ENCODE measurements at regions not wholly inside any gene's neighbourhood (a gene's known extent, or its start where the extent isn't known, plus 50 kb on each side); places are given as distances from the start of the nearest gene placed in this dataset.

- 76 to 79% methylated on average over 2 of the region's 2 CpGs for WGBS, 2 donors
- Histone ChIP-seq H3K36me3 (no peaks in the 10 kb centered on the region), H3K4me1 (no peaks in the 10 kb centered on the region), H3K4me3 (no peak overlapping the region), H3K27ac (no peak overlapping the region), H3K9me3 (peaks cover 0 to 3% (median 0%) of the 10 kb centered on the region in 4 donors), H3K27me3 (no peaks in the 10 kb centered on the region)
- no peak for TF ChIP-seq POLR2A (IDR thresholded peaks at IDR 0.05)
- no peak for TF ChIP-seq EP300 (IDR thresholded peaks at IDR 0.05)
- DNase-seq (ENCODE audit: low spot score in 2 of 2): no peak
Observed at GRCh38 chr9:106655966-106656365, 207.0 kb upstream of the ZNF462 start.

DNA sequence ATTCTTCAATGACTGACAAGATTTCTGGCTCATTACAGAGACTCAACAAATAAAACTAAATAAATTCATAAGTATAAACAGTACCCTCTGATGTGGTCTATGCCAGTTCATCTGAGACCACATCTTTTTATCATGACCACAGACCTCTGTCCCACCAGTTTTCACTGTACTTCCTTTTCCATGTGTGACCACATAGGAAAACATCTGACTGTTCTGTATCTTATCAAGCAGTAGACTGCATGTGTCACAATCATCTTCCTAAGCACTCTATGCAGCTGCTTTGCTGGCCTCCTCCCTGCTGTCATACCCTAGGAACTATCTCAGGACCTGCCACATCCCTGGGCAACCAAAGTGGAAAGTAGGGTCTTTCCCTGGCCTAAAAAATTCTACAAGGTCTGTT, 205.0 kb upstream of the ZNF462 start:
- TF ChIP-seq, protein P1, sequence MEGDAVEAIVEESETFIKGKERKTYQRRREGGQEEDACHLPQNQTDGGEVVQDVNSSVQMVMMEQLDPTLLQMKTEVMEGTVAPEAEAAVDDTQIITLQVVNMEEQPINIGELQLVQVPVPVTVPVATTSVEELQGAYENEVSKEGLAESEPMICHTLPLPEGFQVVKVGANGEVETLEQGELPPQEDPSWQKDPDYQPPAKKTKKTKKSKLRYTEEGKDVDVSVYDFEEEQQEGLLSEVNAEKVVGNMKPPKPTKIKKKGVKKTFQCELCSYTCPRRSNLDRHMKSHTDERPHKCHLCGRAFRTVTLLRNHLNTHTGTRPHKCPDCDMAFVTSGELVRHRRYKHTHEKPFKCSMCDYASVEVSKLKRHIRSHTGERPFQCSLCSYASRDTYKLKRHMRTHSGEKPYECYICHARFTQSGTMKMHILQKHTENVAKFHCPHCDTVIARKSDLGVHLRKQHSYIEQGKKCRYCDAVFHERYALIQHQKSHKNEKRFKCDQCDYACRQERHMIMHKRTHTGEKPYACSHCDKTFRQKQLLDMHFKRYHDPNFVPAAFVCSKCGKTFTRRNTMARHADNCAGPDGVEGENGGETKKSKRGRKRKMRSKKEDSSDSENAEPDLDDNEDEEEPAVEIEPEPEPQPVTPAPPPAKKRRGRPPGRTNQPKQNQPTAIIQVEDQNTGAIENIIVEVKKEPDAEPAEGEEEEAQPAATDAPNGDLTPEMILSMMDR (IDR thresholded peaks at IDR 0.05): no peak
- no peak for TF ChIP-seq POLR2A (IDR thresholded peaks at IDR 0.05)
- TF ChIP-seq EP300 (IDR thresholded peaks at IDR 0.05): no peak
- H3K4me1 ChIP-seq: no peaks in the 10 kb centered on the region

DNA sequence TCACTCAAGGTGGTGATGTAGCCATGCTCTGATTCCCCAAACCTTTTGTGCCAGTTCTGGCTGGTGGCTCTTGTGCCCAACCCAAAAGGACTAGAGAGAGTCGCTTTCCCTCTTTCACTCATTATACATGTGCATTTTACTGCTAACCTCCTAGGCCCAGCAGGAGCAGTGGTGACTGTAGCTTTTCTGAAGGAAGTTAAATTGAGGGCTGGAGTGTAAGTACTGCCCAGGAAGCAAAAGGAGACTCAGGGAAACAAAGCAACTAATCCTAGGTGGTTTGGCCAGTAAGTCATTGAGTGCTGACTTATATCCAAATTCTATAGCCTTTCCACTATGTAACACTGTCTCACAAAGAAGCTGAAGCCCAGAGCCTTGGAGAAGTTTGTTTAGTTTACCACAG, 194.4 kb upstream of the ZNF462 start:
- TF ChIP-seq EP300 (IDR thresholded peaks at IDR 0.05): no peak
- TF ChIP-seq POLR2A (IDR thresholded peaks at IDR 0.05): no peak
- TF ChIP-seq, protein P1 (IDR thresholded peaks at IDR 0.05): no peak
- 90 to 95% methylated on average over 1 of the region's 1 CpG for WGBS, 2 donors

More for the DNA sequence above, 205.0 kb upstream of the ZNF462 start:
- H3K4me3 ChIP-seq: no peak overlapping the region
- DNase-seq (ENCODE audit: low spot score in 2 of 2): no peak
- no peak overlapping the region for H3K27ac ChIP-seq
- H3K36me3 ChIP-seq: no peaks in the 10 kb centered on the region
- no peaks in the 10 kb centered on the region for H3K27me3 ChIP-seq
- peaks cover 0 to 3% (median 0%) of the 10 kb centered on the region in 4 donors for H3K9me3 ChIP-seq

DNA sequence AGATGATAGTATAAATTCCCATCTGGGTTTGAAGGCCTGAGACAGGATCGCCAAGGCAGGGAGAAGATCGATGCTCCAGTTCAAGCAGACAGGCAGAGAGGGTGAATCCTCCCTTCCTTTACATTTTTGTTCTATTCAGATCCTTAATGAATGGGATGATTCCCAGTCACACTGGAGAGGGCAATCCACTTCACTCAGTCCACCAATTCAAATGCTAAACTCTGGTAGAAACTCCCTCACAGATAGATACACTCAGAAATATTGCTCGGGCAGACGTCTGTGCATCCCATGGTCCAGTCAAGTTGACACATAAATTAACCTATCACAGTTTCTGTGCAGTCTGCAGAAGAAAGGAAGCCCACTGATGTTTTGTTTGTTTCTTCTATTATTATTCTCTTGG, 193.1 kb upstream of the ZNF462 start:
- 93 to 95% methylated on average over 4 of the region's 4 CpGs for WGBS, 2 donors
- no peak overlapping the region for H3K27ac ChIP-seq
- H3K4me3 ChIP-seq: no peak overlapping the region

More for the DNA sequence above, 194.4 kb upstream of the ZNF462 start:
- Histone ChIP-seq H3K36me3 (no peaks in the 10 kb centered on the region), H3K4me1 (no peaks in the 10 kb centered on the region), H3K27me3 (no peaks in the 10 kb centered on the region), H3K9me3 (no peaks in the 10 kb centered on the region), H3K27ac (no peak overlapping the region), H3K4me3 (no peak overlapping the region)
- DNase-seq (ENCODE audit: low spot score in 2 of 2): no peak

DNA sequence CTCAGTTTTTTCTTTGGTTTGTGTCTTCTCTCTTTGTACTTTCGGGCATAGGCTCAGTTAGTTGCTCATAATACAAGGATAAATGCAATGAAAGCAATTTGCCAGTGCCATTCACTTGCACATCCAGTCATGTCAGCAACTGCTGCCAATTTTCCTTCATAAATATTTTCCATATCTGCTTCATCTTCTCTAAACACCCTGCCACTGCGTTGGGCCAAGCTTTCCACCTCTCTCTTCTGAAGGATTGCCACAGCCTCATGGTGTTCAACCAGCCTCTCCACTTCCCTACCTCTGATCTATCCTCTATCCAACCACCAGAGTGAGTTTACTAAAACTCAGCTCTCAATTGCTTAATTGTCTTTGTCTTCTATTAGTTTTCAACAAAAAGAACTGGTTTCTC, 192.5 kb upstream of the ZNF462 start:
- H3K36me3 ChIP-seq: no peaks in the 10 kb centered on the region
- H3K9me3 ChIP-seq: no peaks in the 10 kb centered on the region
- H3K4me1 ChIP-seq: no peaks in the 10 kb centered on the region
- H3K4me3 ChIP-seq: no peak overlapping the region
- no peak for DNase-seq (ENCODE audit: low spot score in 2 of 2)
- H3K27me3 ChIP-seq: no peaks in the 10 kb centered on the region
- 86 to 88% methylated on average over 2 of the region's 2 CpGs for WGBS, 2 donors
- H3K27ac ChIP-seq: no peak overlapping the region
- TF ChIP-seq EP300 (IDR thresholded peaks at IDR 0.05) (no peak), POLR2A (IDR thresholded peaks at IDR 0.05) (no peak)
- TF ChIP-seq, protein P1 (IDR thresholded peaks at IDR 0.05): no peak

More for the DNA sequence above, 193.1 kb upstream of the ZNF462 start:
- H3K9me3 ChIP-seq: no peaks in the 10 kb centered on the region
- H3K27me3 ChIP-seq: no peaks in the 10 kb centered on the region
- no peaks in the 10 kb centered on the region for H3K36me3 ChIP-seq
- H3K4me1 ChIP-seq: no peaks in the 10 kb centered on the region
- TF ChIP-seq, protein P1 (IDR thresholded peaks at IDR 0.05): no peak
- no peak for TF ChIP-seq EP300 (IDR thresholded peaks at IDR 0.05)
- TF ChIP-seq POLR2A (IDR thresholded peaks at IDR 0.05): no peak
- no peak for DNase-seq (ENCODE audit: low spot score in 2 of 2)

DNA sequence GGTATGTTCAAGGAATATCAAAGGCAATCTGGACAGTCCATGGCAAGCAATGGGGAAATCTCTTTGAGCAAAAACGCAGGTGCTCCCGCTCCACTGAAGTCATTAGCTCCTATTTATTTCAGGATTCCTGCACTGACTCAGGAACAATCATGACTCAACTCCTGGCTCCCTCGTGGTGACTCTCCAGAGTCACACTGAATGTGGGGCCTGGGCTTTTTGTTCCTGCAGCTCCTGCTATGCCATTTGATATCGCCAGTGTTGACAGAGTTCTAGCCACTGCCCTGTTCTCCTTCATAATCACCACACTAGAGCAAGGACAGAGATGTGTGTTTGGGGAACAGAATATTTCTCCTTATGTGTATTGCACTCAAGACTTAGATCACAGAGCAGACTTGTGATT, 187.2 kb upstream of the ZNF462 start:
- TF ChIP-seq, protein P1 (IDR thresholded peaks at IDR 0.05): no peak
- TF ChIP-seq POLR2A (IDR thresholded peaks at IDR 0.05): no peak
- no peak for TF ChIP-seq EP300 (IDR thresholded peaks at IDR 0.05)
- DNase-seq (ENCODE audit: low spot score in 2 of 2): no peak
- Histone ChIP-seq H3K4me3 (no peak overlapping the region), H3K9me3 (no peaks in the 10 kb centered on the region), H3K4me1 (no peaks in the 10 kb centered on the region), H3K27ac (no peak overlapping the region), H3K36me3 (no peaks in the 10 kb centered on the region), H3K27me3 (no peaks in the 10 kb centered on the region)
- WGBS, 2 donors: 84 to 87% methylated on average over 4 of the region's 4 CpGs
